GM19324 (cell line): ENCODE measurements at regions not wholly inside any gene's neighbourhood (a gene's known extent, or its start where the extent isn't known, plus 50 kb on each side); places are given as distances from the start of the nearest gene placed in this dataset.

Source experiments
- ATAC-seq: cut with Tn5 transposase; IDR thresholded peaks from one replicate; pipeline ENCODE4 v1.9.1; 2021; ENCODE audit warnings: mild to moderate bottlenecking, moderate library complexity; ENCODE audit not compliant: unreplicated experiment, low FRiP score

GRCh38 chr5:57572461-57572860 is 89.8 kb upstream of the ACTBL2 start:
- ATAC-seq = no peak

DNA sequence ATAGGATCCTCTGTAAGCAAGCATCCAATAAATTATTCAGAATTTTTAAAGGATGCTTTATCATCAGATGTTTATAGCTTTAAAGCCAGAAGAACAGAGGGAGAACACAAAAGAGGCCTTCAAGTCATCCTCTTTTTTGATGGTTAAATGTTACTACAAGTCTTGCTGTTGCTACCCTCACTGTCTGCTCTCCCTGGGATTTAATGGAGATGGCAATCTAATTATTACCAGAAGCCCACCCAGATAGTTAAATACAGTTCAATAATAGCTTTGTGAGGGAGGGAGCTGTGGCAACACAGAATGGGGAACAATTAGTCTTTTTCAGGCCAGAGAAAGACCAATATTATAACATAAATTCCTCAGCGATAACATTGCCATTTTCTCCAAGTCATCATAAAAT is 87.0 kb upstream of the ACTBL2 start:
- ATAC-seq = no peak

GRCh38 chr5:57568136-57568535 is 85.5 kb upstream of the ACTBL2 start:
- ATAC-seq = no peak

DNA sequence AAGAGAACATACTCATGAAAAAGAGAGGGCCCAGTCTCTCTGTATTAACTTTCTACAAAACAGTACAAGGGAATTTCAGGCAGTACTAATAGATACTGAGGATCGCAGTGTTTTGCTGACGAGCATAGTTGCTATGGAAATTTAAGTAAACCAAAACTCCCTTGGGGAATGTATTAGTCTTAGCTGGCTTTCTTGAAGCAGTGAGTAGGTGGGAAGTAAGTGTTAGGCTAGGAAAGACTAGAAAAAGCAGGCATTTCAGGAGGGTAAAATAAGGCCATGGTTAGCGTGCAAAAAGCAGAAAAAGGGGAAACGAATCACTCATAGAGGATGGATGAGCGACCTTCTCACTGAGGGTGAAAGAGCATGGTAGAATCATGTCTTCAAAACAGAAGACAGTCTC is 84.3 kb upstream of the ACTBL2 start:
- no peak for ATAC-seq

DNA sequence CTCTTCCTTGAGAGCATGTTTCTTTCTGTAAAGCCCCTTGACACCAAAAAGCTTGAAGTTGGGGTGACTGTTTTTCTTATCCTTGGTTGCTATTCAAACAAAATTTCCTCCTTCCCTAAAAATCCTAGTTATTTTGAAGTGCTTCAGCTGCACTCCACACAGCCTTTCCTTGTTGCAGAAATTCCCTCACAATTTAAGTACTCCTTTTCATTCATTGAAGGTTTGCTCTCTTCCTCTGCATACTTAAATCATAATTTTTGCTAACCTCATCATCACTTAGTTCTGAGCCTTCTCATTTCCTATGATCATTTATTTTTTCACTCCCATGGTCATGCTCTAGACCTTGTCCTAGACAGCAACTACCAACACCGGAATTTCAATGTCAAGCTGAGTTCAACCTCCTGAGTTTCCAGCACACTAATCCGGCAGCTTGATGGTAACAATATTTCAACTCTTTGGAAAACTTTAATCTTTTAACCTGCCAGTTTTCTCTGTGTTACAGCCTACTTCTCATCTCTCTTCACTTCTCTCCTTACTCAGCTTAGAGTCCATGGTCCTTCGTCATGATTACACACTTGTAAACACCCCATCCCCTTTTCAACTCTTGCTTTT is 78.7 kb upstream of the ACTBL2 start:
- ATAC-seq = no peak

- ATAC-seq = no peak
Measured at GRCh38 chr5:57559110-57559635, 76.6 kb upstream of the ACTBL2 start.

GRCh38 chr5:57552033-57552432 is 69.4 kb upstream of the ACTBL2 start:
- no peak for ATAC-seq

DNA sequence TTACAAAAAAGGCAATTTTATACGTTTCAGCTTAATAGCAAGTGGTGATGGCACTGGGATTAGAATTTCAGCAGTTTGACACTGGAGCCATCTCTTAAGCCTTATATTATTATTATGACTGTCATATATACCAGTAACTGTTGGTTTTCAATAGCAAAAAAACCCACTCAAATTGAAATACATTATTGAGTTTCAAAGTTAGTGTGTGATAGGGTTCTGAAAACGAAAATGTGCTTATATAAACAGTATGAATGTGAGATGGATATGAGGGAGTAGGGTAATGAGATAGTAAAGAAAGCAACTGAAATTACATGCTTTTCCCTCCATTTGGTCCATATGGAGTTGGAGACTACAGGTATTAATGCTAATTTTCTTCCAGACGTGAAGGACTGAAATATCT is 68.6 kb upstream of the ACTBL2 start:
- ATAC-seq = no peak

GRCh38 chr5:57550132-57550531 is 67.5 kb upstream of the ACTBL2 start:
- ATAC-seq = no peak

GRCh38 chr5:57549566-57549965 is 67.0 kb upstream of the ACTBL2 start:
- no peak for ATAC-seq

DNA sequence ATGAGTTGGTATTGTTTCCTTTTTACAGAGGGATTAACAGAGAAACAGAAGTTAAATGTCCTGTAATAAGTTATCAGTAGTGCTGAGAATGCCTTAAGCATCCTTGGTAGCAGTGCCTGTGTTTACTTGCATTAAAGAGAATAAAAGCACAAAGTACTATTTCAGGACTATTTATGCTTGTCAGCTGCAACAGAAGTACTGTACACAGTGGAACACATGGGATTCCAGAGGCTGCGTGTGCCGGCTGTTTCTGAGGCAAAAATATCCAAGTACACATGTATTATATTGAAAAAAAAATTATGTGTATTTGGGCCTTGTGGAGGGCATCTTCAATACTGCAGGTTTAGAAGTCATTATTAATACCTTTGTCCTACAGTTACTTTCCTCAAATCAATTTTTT is 58.2 kb upstream of the ACTBL2 start:
- ATAC-seq = no peak

- no peak for ATAC-seq
Measured at GRCh38 chr5:57539281-57539701, 56.7 kb upstream of the ACTBL2 start.

DNA sequence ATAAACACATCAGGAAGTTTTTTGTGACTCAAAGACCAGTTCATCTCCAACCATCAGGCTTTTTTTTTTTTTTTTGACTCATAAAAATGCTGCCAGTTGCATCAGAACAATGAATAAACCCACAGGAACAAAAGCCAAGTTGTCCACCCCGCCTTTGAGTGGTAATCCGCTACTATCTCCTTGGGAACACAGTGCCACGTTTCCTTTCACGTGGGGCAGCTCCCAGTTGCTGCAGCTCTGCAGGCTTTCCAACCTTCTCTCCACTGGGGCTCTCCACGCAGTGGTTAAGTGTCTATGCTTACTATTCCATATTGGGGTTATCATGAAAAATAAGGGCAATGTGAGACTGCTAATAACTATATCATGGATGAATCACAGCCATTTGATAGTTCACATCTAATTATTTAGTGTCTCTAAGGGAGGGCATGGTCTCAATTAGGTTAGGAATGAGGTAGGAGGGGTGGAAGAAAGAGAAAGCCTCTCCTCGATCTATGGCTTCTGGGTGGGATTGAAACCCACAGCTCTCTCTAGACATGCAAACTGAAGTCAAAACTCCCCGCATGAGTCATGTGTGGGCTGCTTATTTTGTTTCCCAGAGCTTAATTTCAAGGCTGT is 55.8 kb upstream of the ACTBL2 start:
- ATAC-seq = no peak

GRCh38 chr5:57537811-57538210 is 55.2 kb upstream of the ACTBL2 start:
- no peak for ATAC-seq

DNA sequence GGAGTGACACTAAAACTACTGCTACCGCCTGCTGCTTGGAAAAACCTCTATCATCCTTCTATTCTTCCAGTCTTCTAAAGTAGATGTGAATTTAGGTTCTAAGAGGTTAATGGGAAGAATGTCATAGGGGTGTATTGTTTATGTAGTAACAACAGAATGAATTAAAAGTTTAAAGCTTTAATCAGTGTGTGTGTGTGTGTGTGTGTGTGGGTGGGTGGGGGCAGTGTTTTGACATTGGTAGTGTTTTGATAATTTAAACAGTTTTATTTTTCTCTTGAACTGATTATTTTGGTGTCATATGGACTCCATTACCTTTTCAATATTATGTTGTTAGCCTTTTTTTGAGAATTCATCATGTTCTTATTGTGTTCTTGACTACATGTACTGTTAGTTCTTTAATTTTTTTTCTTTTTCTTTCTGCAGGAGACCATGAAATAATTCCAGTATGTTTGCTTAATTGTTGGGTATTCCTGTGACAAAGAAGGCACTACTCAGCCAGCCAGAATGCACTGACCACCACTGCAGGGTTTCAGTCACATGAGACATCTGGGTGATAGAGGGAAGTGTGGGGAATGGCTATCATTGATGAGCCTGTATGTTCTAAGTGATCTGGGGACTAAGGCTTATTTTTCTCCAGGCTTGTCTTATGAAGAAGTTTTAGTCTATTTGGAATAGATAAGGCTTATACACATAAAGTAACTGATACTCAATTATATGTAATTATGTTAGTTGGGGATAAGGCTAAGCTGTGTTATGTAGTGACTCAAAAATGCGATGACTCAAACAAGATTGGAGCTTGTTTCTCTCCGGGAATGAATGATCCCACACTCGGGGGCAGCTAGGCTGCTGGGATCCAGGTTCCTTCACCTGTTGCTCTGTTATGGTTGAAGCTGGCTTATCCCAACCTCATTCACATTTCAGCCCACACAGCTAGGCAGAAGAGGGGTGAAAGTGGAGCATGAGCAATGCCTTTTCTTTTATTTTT is 50.2 kb upstream of the ACTBL2 start:
- ATAC-seq = no peak
